H9 (cell line): ENCODE measurements at regions not wholly inside any gene's neighbourhood (a gene's known extent, or its start where the extent isn't known, plus 50 kb on each side); places are given as distances from the start of the nearest gene placed in this dataset.

ENCODE experiments used
- DNase-seq: peaks from one replicate; pipeline ENCODE4 v3.0.0-alpha.2; 2017
- H2AFZ ChIP-seq: one replicate; pipeline ENCODE4 v1.6.1; 2013; ENCODE audit warnings: mild to moderate bottlenecking, low read length, control low read depth, moderate library complexity
- H2AK5ac ChIP-seq: 2 replicates; pipeline ENCODE4 v1.6.1; 2013; ENCODE audit warnings: low read length, control low read depth, mixed read lengths; ENCODE audit not compliant: insufficient read length
- H2BK120ac ChIP-seq: one replicate; pipeline ENCODE4 v1.6.1; 2013; ENCODE audit warnings: low read depth, mild to moderate bottlenecking, low read length, control low read depth, inconsistent platforms; ENCODE audit not compliant: poor library complexity, severe bottlenecking
- H2BK12ac ChIP-seq: 2 replicates; pipeline ENCODE4 v1.6.1; 2013; ENCODE audit warnings: low read length, control low read depth, mixed read lengths, low read depth; ENCODE audit not compliant: insufficient read length
- H2BK15ac ChIP-seq: 2 replicates; pipeline ENCODE4 v1.6.1; 2013; ENCODE audit warnings: low read depth, low read length, control low read depth
- H2BK20ac ChIP-seq: one replicate; pipeline ENCODE4 v1.6.1; 2013; ENCODE audit warnings: low read depth, mild to moderate bottlenecking, low read length, control low read depth, inconsistent platforms; ENCODE audit not compliant: poor library complexity, severe bottlenecking
- H2BK5ac ChIP-seq: 2 replicates; pipeline ENCODE4 v1.6.1; 2013; ENCODE audit warnings: low read length, control low read depth, mixed read lengths; ENCODE audit not compliant: insufficient read length
- H3K14ac ChIP-seq: 2 replicates; pipeline ENCODE4 v1.6.1; 2013; ENCODE audit warnings: low read length, control low read depth; ENCODE audit not compliant: insufficient read depth
- H3K18ac ChIP-seq: 2 replicates; pipeline ENCODE4 v1.6.1; 2013; ENCODE audit warnings: low read depth, mild to moderate bottlenecking, mixed read lengths, low read length, control low read depth; ENCODE audit not compliant: insufficient read length
- H3K23ac ChIP-seq: 2 replicates; pipeline ENCODE4 v1.6.1; 2013; ENCODE audit warnings: low read length, control low read depth, mixed read lengths, low read depth; ENCODE audit not compliant: insufficient read length
- H3K23me2 ChIP-seq: 2 replicates; pipeline ENCODE4 v1.6.1; 2013; ENCODE audit warnings: low read depth, mild to moderate bottlenecking, mixed read lengths, low read length, control low read depth; ENCODE audit not compliant: insufficient read length, poor library complexity, severe bottlenecking
- H3K27ac ChIP-seq: 2 replicates; pipeline ENCODE4 v1.5.1; 2013; ENCODE audit warnings: low read length, control low read depth, mixed read lengths, low read depth; ENCODE audit not compliant: insufficient read length
- H3K27me3 ChIP-seq: 2 replicates; pipeline ENCODE4 v1.6.1; 2013; ENCODE audit warnings: low read length, control low read depth, inconsistent platforms; ENCODE audit not compliant: insufficient read depth
- H3K4ac ChIP-seq: 2 replicates; pipeline ENCODE4 v1.6.1; 2013; ENCODE audit warnings: low read depth, mild to moderate bottlenecking, control low read depth, inconsistent platforms, low read length, moderate library complexity
- H3K4me1 ChIP-seq: 2 replicates; pipeline ENCODE4 v1.6.1; 2013; ENCODE audit warnings: low read length, control low read depth, inconsistent platforms; ENCODE audit not compliant: insufficient read depth
- H3K4me2 ChIP-seq: 2 replicates; pipeline ENCODE4 v1.6.1; 2013; ENCODE audit warnings: low read length, control low read depth, mixed read lengths; ENCODE audit not compliant: insufficient read length, insufficient read depth
- H3K56ac ChIP-seq: 2 replicates; pipeline ENCODE4 v1.6.1; 2013; ENCODE audit warnings: low read depth, mild to moderate bottlenecking, mixed read lengths, low read length, control low read depth; ENCODE audit not compliant: insufficient read length
- H3K79me1 ChIP-seq: 2 replicates; pipeline ENCODE4 v1.6.1; 2013; ENCODE audit warnings: low read depth, mild to moderate bottlenecking, moderate library complexity, low read length, control low read depth, inconsistent platforms; ENCODE audit not compliant: insufficient read depth, poor library complexity, severe bottlenecking
- H3K79me2 ChIP-seq: 2 replicates; pipeline ENCODE4 v1.6.1; 2013; ENCODE audit warnings: low read length, control low read depth, inconsistent platforms; ENCODE audit not compliant: insufficient read depth
- H3K9ac ChIP-seq: 2 replicates; pipeline ENCODE4 v1.6.1; 2013; ENCODE audit warnings: low read length, control low read depth, mixed read lengths; ENCODE audit not compliant: insufficient read length; ENCODE audit errors: extremely low read depth
- H3K9me3 ChIP-seq: one replicate; pipeline ENCODE4 v1.6.1; 2013; ENCODE audit warnings: low read depth, low read length, inconsistent platforms; ENCODE audit not compliant: control insufficient read depth
- H3T11ph ChIP-seq: one replicate; pipeline ENCODE4 v1.6.1; 2013; ENCODE audit warnings: mild to moderate bottlenecking, low read length, control low read depth, inconsistent platforms
- H4K20me1 ChIP-seq: one replicate; pipeline ENCODE4 v1.6.1; 2013; ENCODE audit not compliant: control insufficient read depth, insufficient read length, insufficient read depth
- H4K5ac ChIP-seq: 2 replicates; pipeline ENCODE4 v1.6.1; 2013; ENCODE audit warnings: low read depth, mild to moderate bottlenecking, mixed read lengths, low read length, control low read depth; ENCODE audit not compliant: insufficient read length
- H4K8ac ChIP-seq: replicated peaks from 2 replicates; pipeline ENCODE4 v1.6.1; 2013; ENCODE audit warnings: low read length, control low read depth, mixed read lengths, low read depth; ENCODE audit not compliant: insufficient read length
- H4K91ac ChIP-seq: 2 replicates; pipeline ENCODE4 v1.6.1; 2013; ENCODE audit warnings: low read depth, mild to moderate bottlenecking, moderate library complexity, mixed read lengths, low read length, control low read depth; ENCODE audit not compliant: insufficient read length
- H3K27ac Mint-ChIP-seq, 3 experiments: 2 replicates in 2 of 3; 3 replicates in 1 of 3; pipeline ENCODE4 v1.8.0; 2020 to 2021; ENCODE audit warnings: mixed read lengths in 3 of 3, mild to moderate bottlenecking in 1 of 3, moderate library complexity in 1 of 3
- H3K27me3 Mint-ChIP-seq: 2 replicates; pipeline ENCODE4 v1.8.0; 2021; ENCODE audit warnings: low read depth, mild to moderate bottlenecking, moderate library complexity, mixed read lengths
- H3K36me3 Mint-ChIP-seq, 3 experiments: 2 replicates in 2 of 3; 3 replicates in 1 of 3; pipeline ENCODE4 v1.8.0; 2020 to 2021; ENCODE audit warnings: low read depth in 3 of 3, mixed read lengths in 3 of 3; ENCODE audit not compliant: insufficient read depth in 1 of 3
- H3K4me1 Mint-ChIP-seq, 2 experiments: 2 replicates each; pipeline ENCODE4 v1.8.0; 2020; ENCODE audit warnings: mixed read lengths in 2 of 2
- H3K4me3 Mint-ChIP-seq, 2 experiments: 2 replicates in 1 of 2; 3 replicates in 1 of 2; pipeline ENCODE4 v1.8.0; 2020 to 2021; ENCODE audit warnings: mild to moderate bottlenecking in 2 of 2, mixed read lengths in 2 of 2, moderate library complexity in 1 of 2
- H3K9me3 Mint-ChIP-seq, 2 experiments: 2 replicates in 1 of 2; 3 replicates in 1 of 2; pipeline ENCODE4 v1.8.0; 2020; ENCODE audit warnings: mild to moderate bottlenecking in 2 of 2, mixed read lengths in 2 of 2, moderate library complexity in 1 of 2
- WGBS: extraction: QIAGEN DNeasy Blood & Tissue Kit; methylation state at CpG from one replicate; pipeline ENCODE4 v1.1.7; 2013; ENCODE audit warnings: missing lambda C conversion rate, low lambda C conversion rate, mixed read lengths; ENCODE audit not compliant: insufficient read length; ENCODE audit errors: extremely low coverage; 5-methylcytosine and 5-hydroxymethylcytosine counted together
- TF ChIP-seq, protein P1 (sequence below): fragments of 200-600 bp; sonication (generic); conservative IDR thresholded peaks from 3 replicates; pipeline ENCODE4 v1.8.0; 2021; ENCODE audit warnings: antibody characterized with exemption, mild to moderate bottlenecking

DNA sequence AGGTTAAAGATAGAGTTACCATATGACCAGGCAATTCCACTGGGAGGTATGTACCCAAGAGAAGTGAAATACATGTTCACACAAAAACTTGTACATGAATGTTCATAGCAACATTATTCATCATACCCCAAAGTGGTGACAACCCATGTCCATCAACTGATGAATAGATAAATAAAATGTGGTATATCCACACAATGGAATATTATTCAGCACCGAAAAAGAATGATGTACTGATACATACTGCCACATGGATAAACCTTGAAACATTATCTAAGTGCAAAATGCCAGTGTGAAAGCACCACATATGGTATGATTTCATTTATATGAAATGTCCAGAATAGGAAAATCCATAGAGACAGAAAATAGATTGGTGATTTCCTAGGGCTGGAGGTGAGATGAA lies 53.4 kb upstream of the PAXBP1 start:
- Histone ChIP-seq H3K9ac (no peak overlapping the region), H3K18ac (no peak overlapping the region), H2AK5ac (no peak overlapping the region), H3K27me3 (no peaks in the 10 kb centered on the region), H3K4me2 (no peak overlapping the region), H2BK5ac (no peak overlapping the region), H3T11ph (no peak overlapping the region), H3K14ac (no peak overlapping the region), H2BK20ac (no peak overlapping the region), H3K79me2 (no peaks in the 10 kb centered on the region), H3K56ac (no peak overlapping the region), H3K9me3 (no peaks in the 10 kb centered on the region), H2BK120ac (no peak overlapping the region), H3K4ac (no peak overlapping the region), H2BK12ac (no peak overlapping the region), H4K5ac (no peak overlapping the region), H4K91ac (no peak overlapping the region), H3K4me1 (no peaks in the 10 kb centered on the region), H4K8ac (no peak overlapping the region), H4K20me1 (no peaks in the 10 kb centered on the region), H2AFZ (no peak overlapping the region), H3K79me1 (no peaks in the 10 kb centered on the region), H2BK15ac (no peak overlapping the region), H3K23me2 (no peaks in the 10 kb centered on the region), H3K23ac (no peak overlapping the region), H3K27ac (no peak overlapping the region)
- WGBS: no CpG with 5 or more reads among the region's 1 CpG
- Mint-ChIP-seq H3K4me1 (0 out of 4 replicates have a peak, but pooled peaks cover 0 to 2% of the 10 kb centered on the region in 2 experiments), H3K27ac (no peak overlapping the region), H3K27me3 (no peaks in the 10 kb centered on the region), H3K36me3 (no peaks in the 10 kb centered on the region), H3K4me3 (no peak overlapping the region), H3K9me3 (peaks cover 0 to 4% of the 10 kb centered on the region in 2 experiments; a peak in 2 of 5 replicates)
- TF ChIP-seq, protein P1, sequence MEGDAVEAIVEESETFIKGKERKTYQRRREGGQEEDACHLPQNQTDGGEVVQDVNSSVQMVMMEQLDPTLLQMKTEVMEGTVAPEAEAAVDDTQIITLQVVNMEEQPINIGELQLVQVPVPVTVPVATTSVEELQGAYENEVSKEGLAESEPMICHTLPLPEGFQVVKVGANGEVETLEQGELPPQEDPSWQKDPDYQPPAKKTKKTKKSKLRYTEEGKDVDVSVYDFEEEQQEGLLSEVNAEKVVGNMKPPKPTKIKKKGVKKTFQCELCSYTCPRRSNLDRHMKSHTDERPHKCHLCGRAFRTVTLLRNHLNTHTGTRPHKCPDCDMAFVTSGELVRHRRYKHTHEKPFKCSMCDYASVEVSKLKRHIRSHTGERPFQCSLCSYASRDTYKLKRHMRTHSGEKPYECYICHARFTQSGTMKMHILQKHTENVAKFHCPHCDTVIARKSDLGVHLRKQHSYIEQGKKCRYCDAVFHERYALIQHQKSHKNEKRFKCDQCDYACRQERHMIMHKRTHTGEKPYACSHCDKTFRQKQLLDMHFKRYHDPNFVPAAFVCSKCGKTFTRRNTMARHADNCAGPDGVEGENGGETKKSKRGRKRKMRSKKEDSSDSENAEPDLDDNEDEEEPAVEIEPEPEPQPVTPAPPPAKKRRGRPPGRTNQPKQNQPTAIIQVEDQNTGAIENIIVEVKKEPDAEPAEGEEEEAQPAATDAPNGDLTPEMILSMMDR: no peak
- DNase-seq: no peak
